ENCODE measurements at regions not wholly inside any gene's neighbourhood (a gene's known extent, or its start where the extent isn't known, plus 50 kb on each side); places are given as distances from the start of the nearest gene placed in this dataset.
"Not testable (repeated sequence)": the region's sequence is repeated elsewhere in the genome, so short reads cannot be mapped to it uniquely, and the experiment has no call there.

DNA sequence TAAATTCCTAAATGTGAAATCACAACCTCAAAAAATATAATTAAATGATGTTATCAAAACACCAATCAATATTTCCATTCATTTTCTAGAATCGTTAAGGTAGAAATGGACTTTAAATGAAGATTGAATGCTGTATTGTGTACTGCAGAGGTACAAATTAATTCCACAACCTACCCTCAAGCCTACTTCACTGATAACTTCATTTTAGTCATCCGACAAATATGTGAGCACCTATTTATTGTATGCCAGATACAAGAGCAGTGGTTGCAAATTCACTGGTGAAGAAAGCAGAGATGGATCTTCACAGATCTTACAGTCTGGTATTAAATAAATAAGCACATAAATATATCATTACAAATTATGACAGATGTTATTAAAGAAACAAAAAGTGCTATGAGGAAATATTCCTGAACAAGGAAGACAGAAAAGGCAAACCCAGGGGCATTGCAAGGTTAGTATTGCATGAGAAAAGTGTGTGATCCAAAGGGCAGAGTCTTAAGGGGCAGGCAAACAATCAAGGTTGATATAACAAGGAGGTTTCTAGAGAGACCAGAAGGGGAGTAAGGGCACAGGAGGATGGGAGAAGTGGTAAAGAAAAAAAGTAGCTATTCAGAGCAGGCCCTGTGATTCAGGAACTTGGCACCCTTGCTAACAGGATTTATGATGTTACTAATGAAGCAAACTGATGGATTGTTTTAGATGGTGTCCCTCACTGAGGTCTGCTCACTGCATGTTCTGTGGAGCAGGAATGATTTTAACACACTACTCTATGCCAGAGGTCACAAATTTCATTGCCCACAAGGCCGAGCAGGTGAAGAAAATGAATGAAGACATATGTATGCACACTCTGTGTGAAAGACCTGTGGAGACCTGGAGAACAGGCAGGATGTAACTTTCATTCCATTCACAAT, 128.0 kb upstream of the CCDC150 start:
- in situ Hi-C loops (cut with HindIII; ENCODE audit: low pct_unique_long_range_greater_than_20kb, low sequenced_read_pairs): no loop called here
- no peak for DNase-seq (ENCODE audit: low read depth, low spot score)

DNA sequence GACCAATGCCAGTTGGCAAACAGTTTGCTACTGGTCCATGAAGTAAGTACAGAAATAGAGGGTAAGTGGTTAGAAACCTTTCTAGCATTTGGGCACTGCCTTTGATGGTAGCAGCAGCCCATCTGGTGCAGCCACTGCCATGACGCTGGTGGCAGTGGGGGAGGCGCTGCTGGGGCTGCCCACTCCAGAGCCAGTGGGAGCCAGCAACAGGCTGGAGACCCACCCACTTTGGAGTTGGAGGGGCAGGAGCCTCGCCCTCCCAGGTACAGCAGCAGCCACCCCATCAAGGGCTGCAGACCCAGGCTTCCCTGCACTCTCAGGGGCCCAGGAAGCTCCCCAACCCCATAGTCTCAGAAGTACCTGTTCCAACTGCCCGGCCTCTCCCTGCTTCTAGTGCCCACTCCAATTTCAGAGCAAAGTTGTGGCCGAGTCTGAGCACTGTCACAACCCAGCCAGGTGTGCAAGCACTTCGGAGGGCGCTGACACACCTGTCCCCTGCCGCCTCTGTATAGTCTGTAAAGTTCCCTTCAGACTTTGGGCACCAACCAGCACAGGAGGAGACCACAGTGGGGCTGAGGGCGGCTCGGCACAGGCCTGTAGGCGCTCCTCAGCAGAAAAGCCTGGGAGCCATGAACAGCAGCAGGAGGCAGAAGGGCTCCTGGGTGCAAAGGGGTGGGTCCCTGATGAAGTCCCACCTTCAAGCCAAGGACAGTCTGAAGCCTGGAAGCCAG, 125.6 kb upstream of the CCDC150 start:
- no peak for DNase-seq (ENCODE audit: low read depth, low spot score)
- in situ Hi-C loops (cut with HindIII; ENCODE audit: low pct_unique_long_range_greater_than_20kb, low sequenced_read_pairs): no loop called here

DNA sequence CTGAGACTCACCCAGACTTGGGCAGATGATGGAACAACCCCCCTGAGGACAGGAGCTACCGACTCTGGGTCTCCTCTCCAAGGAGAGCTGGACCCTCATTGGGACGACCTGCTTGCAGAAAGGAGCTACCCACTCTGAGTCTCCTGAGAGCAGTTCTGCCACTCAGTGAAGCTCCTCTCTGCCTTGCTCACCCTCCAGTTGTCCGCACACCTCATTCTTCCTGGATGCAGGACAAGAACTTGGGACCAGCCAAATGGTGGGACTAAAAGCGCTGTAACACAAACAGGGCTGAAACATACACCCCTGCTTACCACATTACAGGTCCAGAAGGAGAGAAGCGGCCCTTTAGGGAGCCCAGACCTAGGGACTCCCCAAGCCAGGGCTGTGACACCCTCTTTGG, 124.9 kb upstream of the CCDC150 start:
- in situ Hi-C loops (cut with HindIII; ENCODE audit: low pct_unique_long_range_greater_than_20kb, low sequenced_read_pairs): no loop called here
- DNase-seq (ENCODE audit: low read depth, low spot score): no peak

DNA sequence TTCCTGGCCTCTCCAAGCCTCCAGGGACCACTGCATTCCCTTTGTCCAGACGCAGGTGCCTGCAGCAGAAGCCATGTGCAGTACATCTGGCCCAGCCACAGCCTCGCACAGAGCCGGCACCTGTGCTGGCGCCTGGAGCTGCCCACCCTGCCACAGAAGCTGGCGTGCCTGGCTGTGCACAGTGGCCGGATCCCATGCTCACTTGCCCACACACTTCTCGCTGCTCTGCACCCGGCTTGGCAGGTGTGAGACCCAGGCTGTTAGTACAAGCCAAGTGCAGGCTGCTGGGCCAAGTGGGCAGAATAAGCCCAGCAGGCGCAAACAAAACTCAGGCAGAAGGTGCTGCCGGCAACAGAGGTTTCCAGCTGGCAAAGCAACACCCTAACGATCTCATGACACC, 124.5 kb upstream of the CCDC150 start:
- in situ Hi-C loops (cut with HindIII; ENCODE audit: low pct_unique_long_range_greater_than_20kb, low sequenced_read_pairs): no loop called here

DNA sequence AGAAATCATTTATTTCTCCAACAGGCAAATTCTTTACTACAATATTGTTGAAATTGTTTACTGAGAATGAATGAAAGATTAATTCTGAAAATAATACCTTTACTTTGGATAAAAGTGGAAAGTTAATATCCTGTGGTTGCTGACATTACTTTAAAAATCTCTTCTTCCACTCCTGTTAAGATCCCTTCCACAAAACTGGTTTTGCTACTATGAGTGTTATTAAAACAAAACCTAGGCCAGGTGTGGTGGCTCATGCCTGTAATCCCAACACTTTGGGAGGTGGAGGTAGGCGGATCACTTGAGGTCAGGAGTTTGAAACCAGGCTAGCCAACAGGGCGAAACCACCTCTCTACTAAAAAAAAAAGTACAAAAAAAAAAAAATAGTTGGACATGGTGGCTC, 123.9 kb upstream of the CCDC150 start:
- DNase-seq (ENCODE audit: low read depth, low spot score): no peak
- in situ Hi-C loops (cut with HindIII; ENCODE audit: low pct_unique_long_range_greater_than_20kb, low sequenced_read_pairs): no loop called here

More for the DNA sequence above, 124.5 kb upstream of the CCDC150 start:
- DNase-seq (ENCODE audit: low read depth, low spot score): no peak

DNA sequence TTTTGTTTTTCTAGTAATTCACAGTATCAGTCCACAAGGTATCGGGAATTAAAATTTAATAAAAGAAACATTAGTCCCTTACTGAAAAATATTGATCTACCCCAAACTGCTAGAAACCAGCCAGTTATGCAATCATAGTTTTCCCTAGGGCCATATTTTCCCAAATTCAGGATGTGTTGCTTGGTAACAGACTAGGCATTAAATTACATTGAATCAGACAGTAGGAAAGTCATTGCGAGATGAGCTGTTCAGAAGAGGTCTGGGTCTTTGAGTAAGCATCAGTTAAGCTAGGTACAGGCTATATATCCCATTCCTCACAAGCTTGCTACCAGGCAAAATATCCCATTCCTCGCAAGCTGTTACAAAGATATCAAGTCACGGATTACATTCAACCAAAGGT, 123.0 kb upstream of the CCDC150 start:
- DNase-seq (ENCODE audit: low read depth, low spot score): no peak
- in situ Hi-C loops (cut with HindIII; ENCODE audit: low pct_unique_long_range_greater_than_20kb, low sequenced_read_pairs): no loop called here

DNA sequence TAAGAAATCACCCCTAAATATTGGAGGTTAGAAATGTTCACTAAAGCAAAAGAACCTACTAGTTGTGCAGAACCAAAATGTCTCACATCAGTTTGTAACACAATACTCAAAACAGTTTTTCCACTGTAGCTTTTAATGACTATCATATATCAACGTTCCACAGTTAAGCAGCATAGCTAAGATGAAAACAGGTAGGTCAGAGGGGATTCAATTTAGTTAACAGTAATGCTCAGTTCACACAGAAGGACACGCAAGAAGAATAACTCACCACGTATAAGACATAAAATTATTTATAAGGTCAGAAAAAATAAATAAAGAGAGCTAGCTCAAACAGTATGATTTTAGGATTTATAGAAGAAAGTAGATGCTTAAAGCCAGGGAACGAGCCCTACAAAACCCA, 118.9 kb upstream of the CCDC150 start:
- no peak for DNase-seq (ENCODE audit: low read depth, low spot score)
- in situ Hi-C loops (cut with HindIII; ENCODE audit: low pct_unique_long_range_greater_than_20kb, low sequenced_read_pairs): no loop called here

DNA sequence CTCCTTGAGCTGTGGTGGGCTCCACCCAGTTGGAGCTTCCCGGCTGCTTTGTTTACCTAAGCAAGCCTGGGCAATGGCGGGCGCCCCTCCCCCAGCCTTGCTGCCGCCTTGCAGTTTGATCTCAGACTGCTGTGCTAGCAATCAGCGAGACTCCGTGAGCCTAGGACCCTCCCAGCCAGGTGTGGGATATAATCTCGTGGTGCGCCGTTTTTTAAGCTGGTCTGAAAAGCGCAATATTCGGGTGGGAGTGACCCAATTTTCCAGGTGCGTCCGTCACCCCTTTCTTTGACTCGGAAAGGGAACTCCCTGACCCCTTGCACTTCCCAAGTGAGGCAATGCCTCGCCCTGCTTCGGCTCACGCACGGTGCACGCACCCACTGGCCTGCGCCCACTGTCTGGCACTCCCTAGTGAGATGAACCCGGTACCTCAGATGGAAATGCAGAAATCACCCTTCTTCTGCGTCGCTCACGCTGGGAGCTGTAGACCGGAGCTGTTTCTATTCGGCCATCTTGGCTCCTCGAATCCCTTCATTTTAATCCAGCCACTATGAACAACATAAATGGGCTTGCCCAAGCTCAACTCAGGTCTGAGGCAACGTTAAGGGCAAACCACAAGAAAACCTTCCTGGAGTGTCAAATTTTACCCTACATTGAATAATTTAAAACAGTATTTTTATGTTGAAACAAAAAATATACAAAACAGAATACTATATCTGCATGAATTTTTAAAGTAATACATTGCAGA, 112.4 kb upstream of the CCDC150 start:
- in situ Hi-C loops (cut with HindIII; ENCODE audit: low pct_unique_long_range_greater_than_20kb, low sequenced_read_pairs): not testable (repeated sequence)
- DNase-seq (ENCODE audit: low read depth, low spot score): peak; percentile 21

DNA sequence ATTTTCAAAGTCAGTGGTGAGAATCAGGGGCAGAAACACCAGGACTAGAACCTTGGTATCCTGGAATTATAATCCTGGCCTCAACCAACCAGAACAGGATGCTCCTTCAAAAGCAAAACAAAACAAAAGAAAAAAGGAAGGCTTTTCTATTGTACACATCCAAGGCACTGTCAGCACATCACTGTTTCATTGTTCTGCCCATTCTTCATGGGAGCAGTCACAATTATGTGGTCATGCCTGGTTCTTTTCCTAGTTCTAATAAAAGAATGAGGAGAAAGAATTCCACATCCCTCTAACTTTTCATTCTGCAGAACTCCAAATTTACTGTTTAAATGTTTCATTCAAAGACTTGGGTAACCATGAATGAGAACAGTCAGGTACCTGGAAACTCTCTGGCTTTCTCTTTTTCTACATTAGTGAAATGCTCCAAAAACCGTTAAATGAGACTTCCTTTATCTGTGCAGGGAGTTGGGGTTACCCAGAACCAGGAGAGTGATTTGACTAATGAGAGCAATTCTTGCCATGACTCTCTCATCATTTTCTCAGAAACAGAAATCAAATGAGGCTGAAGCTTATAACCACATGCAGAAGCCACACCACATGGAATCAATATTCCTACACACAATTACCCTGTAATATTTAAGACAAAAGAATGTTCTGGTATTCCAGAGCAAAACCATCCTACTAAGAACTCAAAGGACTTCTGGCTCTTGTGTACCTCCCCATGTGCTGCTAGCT, 110.9 kb upstream of the CCDC150 start:
- in situ Hi-C loops (cut with HindIII; ENCODE audit: low pct_unique_long_range_greater_than_20kb, low sequenced_read_pairs): no loop called here
- no peak for DNase-seq (ENCODE audit: low read depth, low spot score)

DNA sequence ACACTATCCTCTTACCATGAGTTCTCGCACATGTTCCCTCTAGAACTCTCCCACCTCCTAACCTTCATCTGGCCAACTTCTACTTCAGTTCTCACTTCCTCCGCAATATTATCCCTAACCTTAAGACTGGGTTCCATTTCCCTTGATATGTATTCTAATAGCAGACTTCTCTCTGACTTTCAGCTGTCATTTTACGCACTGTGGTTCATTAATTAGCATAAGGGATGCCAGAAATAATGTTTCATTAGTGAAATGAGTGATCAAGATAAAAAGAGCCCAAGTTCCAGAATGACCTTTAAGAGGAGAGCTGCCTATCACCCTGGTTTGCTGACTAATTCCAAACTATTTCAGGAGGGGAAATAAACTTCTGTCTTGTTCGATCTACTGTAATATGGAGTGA, 108.6 kb upstream of the CCDC150 start:
- no peak for DNase-seq (ENCODE audit: low read depth, low spot score)
- in situ Hi-C loops (cut with HindIII; ENCODE audit: low pct_unique_long_range_greater_than_20kb, low sequenced_read_pairs): no loop called here

DNA sequence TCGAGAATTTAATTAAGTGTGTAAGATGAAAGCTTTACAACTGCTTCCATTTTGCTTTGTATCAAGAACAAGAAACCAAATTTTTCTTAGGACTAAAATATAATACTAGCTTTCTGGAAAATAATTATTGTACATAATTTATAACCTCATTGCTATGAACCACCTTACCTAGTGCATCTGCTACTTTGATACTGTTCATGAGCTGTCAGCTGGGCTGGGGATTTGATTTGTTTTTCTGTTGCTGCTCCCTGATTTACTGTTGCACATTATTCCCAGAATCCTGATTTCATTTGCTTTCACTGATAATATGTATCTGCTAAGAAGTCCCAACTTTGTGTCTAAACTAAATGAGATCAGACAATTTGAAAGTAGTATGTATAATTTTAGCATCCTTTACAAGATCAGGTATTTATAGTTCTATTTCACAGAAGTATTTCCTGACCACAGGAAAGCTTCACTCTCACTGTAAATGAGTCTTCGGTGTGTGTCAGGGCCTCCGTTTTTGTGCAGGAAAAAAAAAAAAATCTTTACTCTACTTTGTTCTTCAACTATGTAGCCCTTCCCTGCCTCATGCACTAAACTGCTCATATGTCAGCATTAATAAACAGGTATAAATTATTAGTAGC, 105.6 kb upstream of the CCDC150 start:
- in situ Hi-C loops (cut with HindIII; ENCODE audit: low pct_unique_long_range_greater_than_20kb, low sequenced_read_pairs): no loop called here
- DNase-seq (ENCODE audit: low read depth, low spot score): no peak

DNA sequence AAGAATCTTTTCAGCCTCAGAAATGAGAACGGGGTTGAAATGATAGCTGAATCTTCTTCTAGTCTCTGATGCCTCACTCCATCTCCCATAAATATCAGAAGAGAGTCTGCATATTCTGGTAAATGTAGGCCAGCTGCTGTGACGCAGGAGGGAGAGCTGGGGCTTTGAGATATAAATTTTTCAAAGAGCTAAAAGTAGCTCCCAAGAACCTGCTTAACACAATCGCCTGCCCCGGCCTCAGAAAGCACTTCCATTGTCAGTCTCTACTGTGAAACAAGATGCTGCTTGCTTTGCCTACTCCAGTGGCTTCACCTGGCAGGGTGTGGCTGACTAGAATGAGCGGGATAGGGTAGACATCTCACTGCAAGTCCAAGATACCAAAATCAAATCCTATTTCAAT, 105.0 kb upstream of the CCDC150 start:
- in situ Hi-C loops (cut with HindIII; ENCODE audit: low pct_unique_long_range_greater_than_20kb, low sequenced_read_pairs): no loop called here
- no peak for DNase-seq (ENCODE audit: low read depth, low spot score)

DNA sequence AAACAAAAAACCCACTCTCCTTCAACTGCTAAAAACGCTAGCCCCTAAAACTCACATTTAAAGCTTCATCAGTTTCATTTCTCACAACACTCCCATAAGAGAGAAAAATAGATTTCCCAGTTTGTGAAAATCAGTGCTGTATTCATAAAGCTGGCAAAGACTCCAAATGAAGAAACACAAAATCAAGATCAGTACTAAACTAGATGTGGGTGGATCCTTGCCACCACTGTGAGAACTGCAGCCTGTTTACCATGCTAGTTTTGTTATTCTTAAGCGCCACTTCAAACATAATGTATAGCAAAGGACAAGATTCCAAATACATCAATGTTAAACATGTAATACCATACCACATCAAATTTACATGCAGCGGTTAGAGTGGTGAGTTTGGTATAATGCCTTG, 104.5 kb upstream of the CCDC150 start:
- no peak for DNase-seq (ENCODE audit: low read depth, low spot score)
- in situ Hi-C loops (cut with HindIII; ENCODE audit: low pct_unique_long_range_greater_than_20kb, low sequenced_read_pairs): no loop called here

DNA sequence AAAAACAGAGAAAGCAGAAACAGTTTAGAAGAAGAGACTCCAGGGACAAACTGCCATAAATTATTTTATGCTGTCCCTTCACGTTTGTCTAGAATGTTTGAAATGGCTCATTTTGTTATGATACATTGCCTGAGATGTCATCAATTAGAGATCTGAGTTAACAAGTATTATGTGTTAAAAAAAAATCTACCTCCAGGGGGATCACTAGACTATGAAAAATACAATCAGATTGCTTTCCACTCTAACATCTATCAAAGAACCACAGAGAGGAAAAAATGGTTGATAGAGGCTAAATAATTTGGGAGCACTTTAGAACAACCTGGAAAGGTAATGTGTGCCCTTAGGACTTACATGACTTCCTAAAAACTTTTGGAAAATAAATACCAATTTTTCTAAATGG, 103.8 kb upstream of the CCDC150 start:
- in situ Hi-C loops (cut with HindIII; ENCODE audit: low pct_unique_long_range_greater_than_20kb, low sequenced_read_pairs): no loop called here
- DNase-seq (ENCODE audit: low read depth, low spot score): peak; percentile 5

DNA sequence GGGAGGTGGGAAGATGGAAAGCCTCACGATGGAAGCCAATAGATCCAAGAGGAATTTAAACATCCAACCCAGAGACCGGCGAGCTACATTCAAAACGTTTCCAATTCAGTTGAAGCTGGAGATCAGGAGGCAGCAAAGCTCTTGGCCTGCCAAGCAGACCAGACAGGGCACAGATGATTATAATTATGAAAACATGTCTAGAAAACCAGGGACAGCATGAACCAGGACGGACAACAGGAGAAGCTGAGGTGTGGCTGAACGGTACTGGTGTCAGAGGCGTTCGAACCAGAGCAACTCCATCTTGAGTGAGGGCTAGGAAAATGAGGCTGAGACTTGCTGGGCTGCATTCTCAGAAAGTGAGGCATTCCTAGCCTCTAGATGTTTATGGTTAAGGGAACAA, 102.2 kb upstream of the CCDC150 start:
- DNase-seq (ENCODE audit: low read depth, low spot score): no peak
- in situ Hi-C loops (cut with HindIII; ENCODE audit: low pct_unique_long_range_greater_than_20kb, low sequenced_read_pairs): no loop called here

DNA sequence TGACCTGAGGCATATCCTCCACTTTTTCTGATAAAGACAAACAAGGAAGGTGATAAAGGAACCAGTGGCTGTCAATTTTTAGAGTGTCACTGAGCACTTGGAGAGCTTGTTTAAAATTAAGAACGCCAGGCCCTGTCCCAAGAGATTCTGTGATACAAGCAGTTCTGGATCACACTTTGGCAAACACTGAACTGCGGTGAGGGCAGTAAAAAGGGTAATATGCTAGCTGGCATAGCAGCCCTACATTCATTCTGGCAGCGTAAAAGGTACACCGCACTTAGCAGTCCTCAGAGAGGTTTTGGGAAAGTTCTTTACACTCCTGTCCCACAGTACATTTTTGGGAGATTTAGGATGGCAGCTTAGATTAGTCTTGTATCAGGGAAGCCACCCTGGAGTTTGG, 101.3 kb upstream of the CCDC150 start:
- DNase-seq (ENCODE audit: low read depth, low spot score): no peak
- in situ Hi-C loops (cut with HindIII; ENCODE audit: low pct_unique_long_range_greater_than_20kb, low sequenced_read_pairs): no loop called here

DNA sequence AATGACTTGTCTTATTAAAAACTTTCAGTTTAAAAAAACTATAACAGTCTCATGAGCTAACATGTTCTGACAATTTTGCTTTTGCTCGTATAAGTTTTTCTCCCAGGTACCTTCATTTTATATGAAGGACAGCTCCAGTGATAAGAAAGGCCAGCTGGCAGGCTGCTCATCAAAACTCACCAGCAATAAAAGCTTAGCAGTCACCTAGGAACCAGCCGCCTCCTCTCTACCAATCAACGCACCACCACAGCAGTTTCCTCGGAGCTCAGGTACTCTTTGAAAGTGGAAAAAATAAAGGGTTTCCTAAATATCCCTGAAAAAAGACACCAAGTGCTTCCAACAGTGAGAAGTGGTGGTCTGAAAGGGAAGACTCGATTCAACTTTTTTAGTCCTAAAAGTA, 100.9 kb upstream of the CCDC150 start:
- no peak for DNase-seq (ENCODE audit: low read depth, low spot score)
- in situ Hi-C loops (cut with HindIII; ENCODE audit: low pct_unique_long_range_greater_than_20kb, low sequenced_read_pairs): no loop called here

Data from SK-MEL-5 (cell line).